Tibial artery (tissue), 4 donors: ENCODE measurements at regions not wholly inside any gene's neighbourhood (a gene's known extent, or its start where the extent isn't known, plus 50 kb on each side); places are given as distances from the start of the nearest gene placed in this dataset.

Experiments
- DNase-seq, 2 donors: peaks; one replicate each; pipeline ENCODE4 v3.0.0-alpha.2; 2019
- H3K27ac ChIP-seq, 2 donors: fragments of 200-600 bp; sonication (generic) in 1 of 2; 1 replicate in 1 of 2; 2 replicates in 1 of 2; pipeline ENCODE4 v1.5.1; 2018 to 2019; ENCODE audit warnings: mild to moderate bottlenecking in 1 of 2
- H3K27me3 ChIP-seq, 2 donors: fragments of 200-600 bp; sonication (generic) in 1 of 2; one replicate each; pipeline versions ENCODE4 v1.5.1 to v1.6.0; 2016 to 2019
- H3K36me3 ChIP-seq, 3 donors: fragments of 200-600 bp; sonication (generic) in 2 of 3; one replicate each; pipeline ENCODE4 v1.5.1; 2016 to 2019; ENCODE audit warnings: mild to moderate bottlenecking in 2 of 3
- H3K4me1 ChIP-seq, 4 donors: fragments of 200-600 bp; sonication (generic) in 2 of 4; 1 replicate in 3 of 4; 2 replicates in 1 of 4; pipeline ENCODE4 v1.5.1; 2016 to 2019
- H3K4me3 ChIP-seq, 2 donors: fragments of 200-600 bp; sonication (generic) in 1 of 2; 1 replicate in 1 of 2; 2 replicates in 1 of 2; pipeline ENCODE4 v1.5.1; 2018 to 2019; ENCODE audit warnings: mild to moderate bottlenecking in 2 of 2
- H3K9me3 ChIP-seq, 3 donors: fragments of 200-600 bp; sonication (generic) in 1 of 3; one replicate each; pipeline ENCODE4 v1.5.1; 2016 to 2019
- intact Hi-C: fragments of 100-400 bp; cut with DNase I; formaldehyde crosslinking; loops from one replicate; pipeline ENCODE4 v1.15.0; 2023; ENCODE audit warnings: low total_unique reads
- TF ChIP-seq, protein P1 (sequence below), 2 experiments: fragments of 200-600 bp in 1 of 2; fragments of 450-650 bp in 1 of 2; IDR thresholded peaks; one replicate each; pipeline ENCODE4 v1.5.1; 2017 to 2019; ENCODE audit warnings: antibody characterized with exemption in 2 of 2, mild to moderate bottlenecking in 1 of 2, moderate library complexity in 1 of 2

DNA sequence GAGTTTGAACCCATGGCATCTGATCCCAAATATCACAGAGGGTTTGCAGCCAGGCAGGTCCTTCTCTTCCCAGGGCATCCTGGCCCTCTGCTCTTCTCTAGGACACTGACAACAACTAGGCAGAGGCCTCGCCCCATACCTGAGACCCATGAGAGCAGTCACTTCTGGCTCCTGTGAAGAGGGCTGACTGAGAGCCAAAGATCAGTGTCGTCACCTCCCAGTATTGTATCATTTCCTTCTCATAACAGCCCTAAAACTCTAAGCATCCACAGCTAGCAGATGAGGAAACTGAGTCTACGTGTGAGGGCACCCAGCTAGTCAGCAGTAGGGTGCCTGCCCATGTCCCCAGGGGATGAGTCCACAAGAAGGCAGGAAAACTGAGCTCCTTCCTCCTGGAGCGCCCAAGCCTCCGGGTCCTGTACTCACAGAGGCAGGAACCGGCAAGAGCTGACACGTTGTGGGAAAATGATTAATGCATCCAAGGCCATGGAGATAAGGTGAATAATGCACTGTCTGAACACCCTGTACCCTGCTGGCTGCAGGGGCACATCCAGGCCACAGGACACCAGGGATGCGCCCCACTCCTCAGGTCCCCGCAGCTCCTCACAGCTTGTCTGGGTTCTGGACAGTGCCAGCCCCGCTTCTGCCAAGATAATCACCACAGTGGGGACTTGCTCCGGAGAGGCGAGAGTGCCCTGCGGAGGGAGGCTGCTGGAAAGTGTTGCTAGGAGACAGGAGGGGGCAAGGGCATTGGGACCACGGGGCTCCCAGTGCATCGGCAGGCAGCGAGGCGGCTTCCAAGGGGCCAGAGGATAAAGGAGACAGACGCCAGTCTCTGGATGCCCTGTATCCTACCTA is 340.0 kb downstream of the NPHP4 start:
- Histone ChIP-seq H3K36me3 (no peaks in the 10 kb centered on the region), H3K4me1 (no peaks in the 10 kb centered on the region), H3K4me3 (no peak overlapping the region), H3K27ac (no peak overlapping the region), H3K27me3 (peaks cover 0 to 28% of the 10 kb centered on the region in 2 donors), H3K9me3 (no peaks in the 10 kb centered on the region)
- no peak for DNase-seq
- TF ChIP-seq, protein P1, sequence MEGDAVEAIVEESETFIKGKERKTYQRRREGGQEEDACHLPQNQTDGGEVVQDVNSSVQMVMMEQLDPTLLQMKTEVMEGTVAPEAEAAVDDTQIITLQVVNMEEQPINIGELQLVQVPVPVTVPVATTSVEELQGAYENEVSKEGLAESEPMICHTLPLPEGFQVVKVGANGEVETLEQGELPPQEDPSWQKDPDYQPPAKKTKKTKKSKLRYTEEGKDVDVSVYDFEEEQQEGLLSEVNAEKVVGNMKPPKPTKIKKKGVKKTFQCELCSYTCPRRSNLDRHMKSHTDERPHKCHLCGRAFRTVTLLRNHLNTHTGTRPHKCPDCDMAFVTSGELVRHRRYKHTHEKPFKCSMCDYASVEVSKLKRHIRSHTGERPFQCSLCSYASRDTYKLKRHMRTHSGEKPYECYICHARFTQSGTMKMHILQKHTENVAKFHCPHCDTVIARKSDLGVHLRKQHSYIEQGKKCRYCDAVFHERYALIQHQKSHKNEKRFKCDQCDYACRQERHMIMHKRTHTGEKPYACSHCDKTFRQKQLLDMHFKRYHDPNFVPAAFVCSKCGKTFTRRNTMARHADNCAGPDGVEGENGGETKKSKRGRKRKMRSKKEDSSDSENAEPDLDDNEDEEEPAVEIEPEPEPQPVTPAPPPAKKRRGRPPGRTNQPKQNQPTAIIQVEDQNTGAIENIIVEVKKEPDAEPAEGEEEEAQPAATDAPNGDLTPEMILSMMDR (IDR thresholded peaks at IDR 0.05) = no peak
- intact Hi-C loops = no loop called here

DNA sequence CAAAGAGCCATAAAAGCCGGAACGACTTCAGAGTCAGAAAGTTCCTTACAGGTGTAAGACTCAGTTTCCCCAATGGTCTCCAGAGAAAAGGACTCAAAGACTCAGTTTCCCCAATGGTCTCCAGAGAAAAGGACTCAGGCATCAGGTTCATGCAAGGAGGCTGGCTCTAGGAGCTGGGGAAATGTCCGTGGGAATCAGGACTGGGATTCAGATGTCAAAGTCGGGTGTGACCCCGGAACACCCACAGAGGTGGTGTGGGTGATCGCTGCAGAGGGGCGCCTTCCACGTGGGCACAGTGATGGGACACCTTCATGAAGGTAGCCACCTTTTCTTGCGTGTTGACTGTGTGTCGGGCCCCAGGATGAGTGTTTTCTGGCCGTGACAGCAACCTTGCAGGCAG is 340.8 kb downstream of the NPHP4 start:
- Histone ChIP-seq H3K27me3 (peaks cover 0 to 31% of the 10 kb centered on the region in 2 donors), H3K36me3 (no peaks in the 10 kb centered on the region), H3K4me3 (no peak overlapping the region), H3K9me3 (no peaks in the 10 kb centered on the region), H3K27ac (no peak overlapping the region), H3K4me1 (no peaks in the 10 kb centered on the region)
- intact Hi-C loops = no loop called here
- no peak for DNase-seq
- TF ChIP-seq, protein P1 (IDR thresholded peaks at IDR 0.05) = no peak

GRCh38 chr1:5651027-5651410 is 341.2 kb downstream of the NPHP4 start:
- no peak overlapping the region for H3K4me3 ChIP-seq
- intact Hi-C loops = no loop called here
- no peak overlapping the region for H3K27ac ChIP-seq
- H3K27me3 ChIP-seq = peaks cover 0 to 34% of the 10 kb centered on the region in 2 donors
- no peaks in the 10 kb centered on the region for H3K9me3 ChIP-seq
- no peak for DNase-seq
- TF ChIP-seq, protein P1 (IDR thresholded peaks at IDR 0.05) = no peak
- no peaks in the 10 kb centered on the region for H3K4me1 ChIP-seq
- H3K36me3 ChIP-seq = no peaks in the 10 kb centered on the region

GRCh38 chr1:5650283-5651026 is 341.8 kb downstream of the NPHP4 start:
- Histone ChIP-seq H3K27me3 (peaks cover 0 to 38% of the 10 kb centered on the region in 2 donors), H3K27ac (no peak overlapping the region), H3K36me3 (no peaks in the 10 kb centered on the region), H3K4me3 (no peak overlapping the region), H3K9me3 (no peaks in the 10 kb centered on the region), H3K4me1 (no peaks in the 10 kb centered on the region)
- TF ChIP-seq, protein P1 (IDR thresholded peaks at IDR 0.05) = no peak
- no peak for DNase-seq
- intact Hi-C loops = no loop called here

- H3K36me3 ChIP-seq = no peaks in the 10 kb centered on the region
- intact Hi-C loops = no loop called here
- no peaks in the 10 kb centered on the region for H3K4me1 ChIP-seq
- TF ChIP-seq, protein P1 (IDR thresholded peaks at IDR 0.05) = no peak
- no peak overlapping the region for H3K4me3 ChIP-seq
- no peak for DNase-seq
- peaks cover 0 to 39% of the 10 kb centered on the region in 2 donors for H3K27me3 ChIP-seq
- no peaks in the 10 kb centered on the region for H3K9me3 ChIP-seq
- no peak overlapping the region for H3K27ac ChIP-seq
Observed at GRCh38 chr1:5649795-5650194, 342.4 kb downstream of the NPHP4 start.
